Suprapubic skin (tissue), 4 donors: ENCODE measurements at regions not wholly inside any gene's neighbourhood (a gene's known extent, or its start where the extent isn't known, plus 50 kb on each side); places are given as distances from the start of the nearest gene placed in this dataset.
A peak's percentile ranks its signal among the peaks of the same experiment; 100 is the strongest.

Experiments
- DNase-seq, 2 donors: peaks; one replicate each; pipeline ENCODE4 v3.0.0-alpha.2; 2019; ENCODE audit warnings: low spot score in 2 of 2
- H3K27ac ChIP-seq: fragments of 200-600 bp; sonication (generic); one replicate; pipeline ENCODE4 v1.5.1; 2019
- H3K27me3 ChIP-seq: fragments of 200-600 bp; sonication (generic); one replicate; pipeline ENCODE4 v1.5.1; 2019
- H3K36me3 ChIP-seq: fragments of 200-600 bp; sonication (generic); one replicate; pipeline ENCODE4 v1.5.1; 2019
- H3K4me1 ChIP-seq: fragments of 200-600 bp; sonication (generic); one replicate; pipeline ENCODE4 v1.5.1; 2019
- H3K4me3 ChIP-seq: fragments of 200-600 bp; sonication (generic); one replicate; pipeline ENCODE4 v1.5.1; 2019; ENCODE audit warnings: mild to moderate bottlenecking
- H3K9me3 ChIP-seq: fragments of 200-600 bp; sonication (generic); one replicate; pipeline ENCODE4 v1.5.1; 2019
- CTCF ChIP-seq, 2 donors: fragments of 200-600 bp in 1 of 2; fragments of 450-650 bp in 1 of 2; sonication (generic) in 1 of 2; IDR thresholded peaks; one replicate each; pipeline ENCODE4 v1.5.1; 2016 to 2019; ENCODE audit warnings: antibody characterized with exemption in 2 of 2, mild to moderate bottlenecking in 1 of 2, moderate library complexity in 1 of 2
- EP300 ChIP-seq: sonication (generic); formaldehyde crosslinking; IDR thresholded peaks from one replicate; pipeline ENCODE4 v1.6.1; 2017; ENCODE audit warnings: antibody characterized with exemption
- POLR2A ChIP-seq, 2 donors: fragments of 450-650 bp; IDR thresholded peaks; one replicate each; pipeline ENCODE4 v1.6.1; 2017; ENCODE audit warnings: antibody characterized with exemption in 2 of 2, mild to moderate bottlenecking in 2 of 2, moderate library complexity in 2 of 2
- POLR2AphosphoS5 ChIP-seq, 3 donors: sonication (generic); formaldehyde crosslinking; IDR thresholded peaks; one replicate each; pipeline ENCODE4 v1.6.1; 2017; ENCODE audit warnings: antibody characterized with exemption in 3 of 3
- WGBS: methylation state at CpG from one replicate; pipeline ENCODE4 v1.1.5; 2018; 5-methylcytosine and 5-hydroxymethylcytosine counted together

DNA sequence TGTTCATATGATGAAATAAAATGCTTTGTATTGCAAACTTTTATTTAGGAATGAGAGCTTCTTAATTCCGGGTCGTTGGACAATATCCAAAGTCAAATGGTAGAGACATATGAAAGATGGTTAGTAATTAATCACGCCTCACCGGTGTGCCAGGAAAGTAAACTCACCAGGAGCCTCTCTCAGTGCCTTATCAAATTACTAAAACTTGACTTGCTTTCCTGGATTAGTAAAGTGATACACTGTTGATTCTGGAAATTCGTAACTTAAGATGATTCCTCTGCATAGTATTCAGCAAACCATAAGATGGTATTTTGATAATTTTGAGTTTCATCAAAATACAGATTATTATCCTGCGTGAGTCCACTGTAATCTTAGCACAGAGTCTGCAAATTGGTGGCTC lies 115.2 kb downstream of the PAX1 start:
- H3K27ac ChIP-seq: no peak overlapping the region
- TF ChIP-seq EP300 (no peak), POLR2AphosphoS5 (IDR thresholded peaks at IDR 0.05) (no peak), CTCF (IDR thresholded peaks at IDR 0.05) (no peak), POLR2A (IDR thresholded peaks at IDR 0.05) (no peak)
- H3K4me1 ChIP-seq: no peaks in the 10 kb centered on the region
- no peaks in the 10 kb centered on the region for H3K36me3 ChIP-seq
- no peak overlapping the region for H3K4me3 ChIP-seq
- H3K9me3 ChIP-seq: no peaks in the 10 kb centered on the region
- no peaks in the 10 kb centered on the region for H3K27me3 ChIP-seq
- DNase-seq: no peak
- 57% methylated on average over 6 of the region's 6 CpGs for WGBS

- no peaks in the 10 kb centered on the region for H3K36me3 ChIP-seq
- WGBS: 38% methylated on average over 1 of the region's 1 CpG
- no peaks in the 10 kb centered on the region for H3K4me1 ChIP-seq
- H3K4me3 ChIP-seq: no peak overlapping the region
- TF ChIP-seq POLR2A (IDR thresholded peaks at IDR 0.05): no peak
- TF ChIP-seq POLR2AphosphoS5 (IDR thresholded peaks at IDR 0.05): no peak
- no peak for TF ChIP-seq CTCF (IDR thresholded peaks at IDR 0.05)
- no peak for TF ChIP-seq EP300
- no peak for DNase-seq
- no peaks in the 10 kb centered on the region for H3K9me3 ChIP-seq
- H3K27me3 ChIP-seq: no peaks in the 10 kb centered on the region
- no peak overlapping the region for H3K27ac ChIP-seq
Measured at GRCh38 chr20:21820045-21820444, 114.6 kb downstream of the PAX1 start.

DNA sequence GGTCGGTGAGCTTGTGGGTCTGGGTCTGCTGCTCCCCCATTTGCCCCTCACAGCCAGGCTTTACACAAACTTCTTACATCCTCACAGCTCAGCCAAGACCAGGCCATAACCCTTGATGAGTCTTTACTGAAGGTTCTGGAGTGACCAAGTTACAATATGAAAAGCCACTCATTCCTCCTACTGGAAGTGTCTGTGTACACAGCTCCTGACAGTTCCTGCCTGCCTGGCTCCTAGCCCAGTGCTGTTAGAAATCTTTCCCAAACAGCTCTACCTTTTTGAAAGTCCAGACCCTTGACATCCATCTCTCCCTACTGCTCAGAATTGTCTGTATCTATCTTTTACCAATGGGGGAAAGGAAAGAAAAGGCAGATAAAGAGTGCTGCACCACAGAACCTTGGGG lies 106.9 kb downstream of the PAX1 start:
- Histone ChIP-seq H3K27ac (no peak overlapping the region), H3K4me3 (no peak overlapping the region), H3K36me3 (no peaks in the 10 kb centered on the region), H3K9me3 (no peaks in the 10 kb centered on the region), H3K4me1 (no peaks in the 10 kb centered on the region), H3K27me3 (no peaks in the 10 kb centered on the region)
- TF ChIP-seq POLR2A (IDR thresholded peaks at IDR 0.05): no peak
- TF ChIP-seq EP300: no peak
- no peak for TF ChIP-seq POLR2AphosphoS5 (IDR thresholded peaks at IDR 0.05)
- no peak for TF ChIP-seq CTCF (IDR thresholded peaks at IDR 0.05)
- DNase-seq: no peak
- WGBS: 100% methylated on average over 1 of the region's 1 CpG

- no peak for DNase-seq
- Histone ChIP-seq H3K9me3 (no peaks in the 10 kb centered on the region), H3K4me3 (no peak overlapping the region), H3K36me3 (no peaks in the 10 kb centered on the region), H3K27me3 (peaks cover 5% of the 10 kb centered on the region), H3K27ac (no peak overlapping the region), H3K4me1 (no peaks in the 10 kb centered on the region)
- TF ChIP-seq EP300: no peak
- no peak for TF ChIP-seq POLR2A (IDR thresholded peaks at IDR 0.05)
- TF ChIP-seq CTCF (IDR thresholded peaks at IDR 0.05): no peak
- no peak for TF ChIP-seq POLR2AphosphoS5 (IDR thresholded peaks at IDR 0.05)
- 91% methylated on average over 17 of the region's 18 CpGs for WGBS
Measured at GRCh38 chr20:21809961-21810523, 104.6 kb downstream of the PAX1 start.

DNA sequence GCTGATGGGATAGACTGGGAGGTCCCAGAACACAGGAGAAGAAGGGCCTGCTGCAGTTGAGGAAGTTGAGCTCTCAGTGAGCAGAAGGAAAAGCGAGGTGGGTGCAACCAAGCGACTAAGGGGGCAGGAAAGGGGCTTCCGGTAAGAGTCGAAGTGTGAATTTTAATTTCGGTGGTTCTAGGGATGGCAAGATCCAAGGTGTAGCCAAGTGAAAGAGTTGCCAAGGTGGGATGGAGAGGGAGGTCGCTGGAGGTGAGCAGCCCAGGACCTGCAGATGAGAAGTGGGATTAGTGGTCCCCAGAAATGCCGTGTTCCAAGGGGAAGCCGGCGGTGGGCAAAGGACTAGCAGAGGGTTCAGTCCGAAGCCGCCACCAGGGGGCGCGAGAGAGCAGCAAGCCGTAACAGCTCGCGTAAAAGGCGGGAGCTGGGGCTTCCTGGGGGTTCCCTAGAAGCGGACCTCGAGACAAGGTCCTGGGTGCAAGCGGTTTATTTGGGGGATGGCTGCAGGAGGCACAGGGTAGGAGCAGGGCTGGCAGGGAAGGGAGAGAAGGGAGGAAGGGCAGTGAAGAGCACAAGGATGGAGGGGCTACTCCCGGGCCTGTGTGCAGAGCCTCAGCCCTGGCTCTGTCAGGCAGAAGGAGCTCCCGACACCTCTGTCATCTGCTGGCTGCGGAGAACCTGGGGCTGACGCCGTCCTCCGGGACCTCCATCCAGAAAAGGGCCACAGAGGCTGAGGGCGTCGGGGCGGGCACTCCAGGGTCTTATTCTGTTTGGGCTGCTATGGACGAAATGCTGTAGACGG lies 103.6 kb downstream of the PAX1 start:
- peaks cover 5% of the 10 kb centered on the region for H3K27me3 ChIP-seq
- H3K36me3 ChIP-seq: no peaks in the 10 kb centered on the region
- 53% methylated on average over 31 of the region's 31 CpGs for WGBS
- no peak overlapping the region for H3K27ac ChIP-seq
- no peaks in the 10 kb centered on the region for H3K9me3 ChIP-seq
- TF ChIP-seq EP300: no peak
- TF ChIP-seq CTCF (IDR thresholded peaks at IDR 0.05): peak; percentile 14 to 72
- H3K4me1 ChIP-seq: no peaks in the 10 kb centered on the region
- H3K4me3 ChIP-seq: no peak overlapping the region
- no peak for DNase-seq
